LNCaP clone FGC (cell line): ENCODE measurements at regions not wholly inside any gene's neighbourhood (a gene's known extent, or its start where the extent isn't known, plus 50 kb on each side); places are given as distances from the start of the nearest gene placed in this dataset.

Experiments
- DNase-seq: peaks from one replicate; pipeline ENCODE4 v3.0.0-alpha.2; 2011; ENCODE audit warnings: low read depth
- H3K4me3 ChIP-seq: 2 replicates; pipeline ENCODE4 v1.5.1; 2011; ENCODE audit warnings: mild to moderate bottlenecking, low read depth, low read length, control low read depth
- TF ChIP-seq, protein P1 (sequence below): IDR thresholded peaks from 2 replicates; pipeline ENCODE4 v1.5.1; 2012; ENCODE audit warnings: mild to moderate bottlenecking; ENCODE audit not compliant: control insufficient read depth, insufficient read depth; ENCODE audit errors: extremely low read depth

DNA sequence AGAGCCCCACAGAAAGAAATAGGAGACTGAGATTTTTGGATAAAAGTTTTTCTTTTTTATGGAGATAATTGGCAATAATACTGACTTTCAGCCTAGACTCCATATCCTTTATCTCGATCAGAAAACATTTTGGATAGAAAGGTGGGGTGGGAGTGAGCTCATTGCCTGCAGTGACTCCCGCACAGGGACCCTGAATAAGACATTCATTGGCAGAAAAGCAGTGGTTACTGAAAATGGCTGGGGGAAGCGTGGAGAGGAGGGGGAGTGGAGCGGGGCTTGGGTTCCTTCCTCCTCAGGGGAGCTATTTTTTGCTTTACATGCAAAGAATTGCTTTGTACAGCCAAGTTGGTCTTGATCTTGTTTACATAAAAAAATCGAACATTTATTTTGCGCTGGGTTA lies 90.4 kb upstream of the BMPER start:
- H3K4me3 ChIP-seq = no peak overlapping the region
- TF ChIP-seq, protein P1, sequence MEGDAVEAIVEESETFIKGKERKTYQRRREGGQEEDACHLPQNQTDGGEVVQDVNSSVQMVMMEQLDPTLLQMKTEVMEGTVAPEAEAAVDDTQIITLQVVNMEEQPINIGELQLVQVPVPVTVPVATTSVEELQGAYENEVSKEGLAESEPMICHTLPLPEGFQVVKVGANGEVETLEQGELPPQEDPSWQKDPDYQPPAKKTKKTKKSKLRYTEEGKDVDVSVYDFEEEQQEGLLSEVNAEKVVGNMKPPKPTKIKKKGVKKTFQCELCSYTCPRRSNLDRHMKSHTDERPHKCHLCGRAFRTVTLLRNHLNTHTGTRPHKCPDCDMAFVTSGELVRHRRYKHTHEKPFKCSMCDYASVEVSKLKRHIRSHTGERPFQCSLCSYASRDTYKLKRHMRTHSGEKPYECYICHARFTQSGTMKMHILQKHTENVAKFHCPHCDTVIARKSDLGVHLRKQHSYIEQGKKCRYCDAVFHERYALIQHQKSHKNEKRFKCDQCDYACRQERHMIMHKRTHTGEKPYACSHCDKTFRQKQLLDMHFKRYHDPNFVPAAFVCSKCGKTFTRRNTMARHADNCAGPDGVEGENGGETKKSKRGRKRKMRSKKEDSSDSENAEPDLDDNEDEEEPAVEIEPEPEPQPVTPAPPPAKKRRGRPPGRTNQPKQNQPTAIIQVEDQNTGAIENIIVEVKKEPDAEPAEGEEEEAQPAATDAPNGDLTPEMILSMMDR = no peak

DNA sequence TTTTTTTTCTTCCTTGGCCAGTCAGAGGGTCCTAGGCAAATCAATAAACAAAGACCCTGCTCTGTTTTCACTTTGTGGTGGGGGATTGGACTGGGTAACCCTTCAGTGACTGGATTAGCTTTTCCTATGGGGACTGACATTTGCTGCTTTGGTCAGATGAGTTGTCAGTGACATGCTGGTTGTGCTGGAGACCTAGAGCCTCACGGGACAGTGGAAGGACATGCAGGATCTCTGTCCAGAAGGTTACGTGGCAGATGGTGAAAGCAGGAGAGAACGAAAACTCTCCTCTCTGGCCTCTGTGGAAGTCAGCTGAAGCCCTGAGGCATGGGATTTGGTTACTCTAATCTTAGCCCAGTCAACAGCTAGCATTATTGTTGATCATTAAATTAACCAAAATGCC lies 90.0 kb upstream of the BMPER start:
- no peak overlapping the region for H3K4me3 ChIP-seq
- no peak for DNase-seq
- TF ChIP-seq, protein P1 = no peak

More for the DNA sequence above, 90.4 kb upstream of the BMPER start:
- DNase-seq = no peak

DNA sequence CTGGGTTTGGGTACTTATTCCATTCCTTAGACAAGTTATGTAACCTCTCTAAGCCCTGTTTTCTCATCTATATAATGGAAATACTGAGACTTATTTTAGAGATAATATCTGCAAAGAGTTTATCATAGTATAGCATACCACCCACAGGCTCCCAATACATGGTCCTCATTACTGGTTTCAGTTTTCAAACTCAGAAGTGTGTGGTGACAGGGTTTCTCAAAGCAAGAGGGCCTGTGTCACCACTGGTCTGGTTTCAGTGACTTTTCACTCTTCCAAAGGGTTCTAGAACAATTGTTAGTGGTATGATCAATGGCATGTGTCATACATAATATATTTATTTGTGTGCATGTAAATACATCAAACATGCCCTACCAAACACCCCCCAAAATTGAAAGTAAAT lies 89.2 kb upstream of the BMPER start:
- TF ChIP-seq, protein P1 = no peak
- H3K4me3 ChIP-seq = no peak overlapping the region
- DNase-seq = no peak

GRCh38 chr7:33819658-33820057 lies 85.7 kb upstream of the BMPER start:
- H3K4me3 ChIP-seq = no peak overlapping the region
- TF ChIP-seq, protein P1 = no peak
- no peak for DNase-seq

GRCh38 chr7:33820206-33820605 lies 85.1 kb upstream of the BMPER start:
- TF ChIP-seq, protein P1 = no peak
- no peak overlapping the region for H3K4me3 ChIP-seq
- no peak for DNase-seq

DNA sequence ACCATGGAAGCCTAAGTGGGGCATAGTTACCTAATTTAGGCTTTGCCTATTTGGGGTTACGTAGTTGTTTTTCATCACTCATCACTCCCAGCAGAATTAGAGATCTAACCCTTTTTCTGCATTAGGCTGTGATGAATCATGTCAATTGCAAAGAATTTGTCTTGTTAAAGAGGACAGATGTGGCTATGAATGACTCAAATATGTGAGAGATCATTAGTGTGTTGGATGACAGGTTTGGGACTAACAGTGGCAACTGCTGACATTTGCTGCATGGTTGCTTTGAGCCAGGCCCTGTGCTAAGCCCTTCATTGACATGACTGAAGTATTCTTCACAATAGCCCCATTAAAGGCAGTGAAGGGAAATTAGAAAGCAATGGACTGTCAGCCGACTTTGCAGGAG lies 83.4 kb upstream of the BMPER start:
- DNase-seq = no peak
- H3K4me3 ChIP-seq = no peak overlapping the region
- TF ChIP-seq, protein P1 = no peak

DNA sequence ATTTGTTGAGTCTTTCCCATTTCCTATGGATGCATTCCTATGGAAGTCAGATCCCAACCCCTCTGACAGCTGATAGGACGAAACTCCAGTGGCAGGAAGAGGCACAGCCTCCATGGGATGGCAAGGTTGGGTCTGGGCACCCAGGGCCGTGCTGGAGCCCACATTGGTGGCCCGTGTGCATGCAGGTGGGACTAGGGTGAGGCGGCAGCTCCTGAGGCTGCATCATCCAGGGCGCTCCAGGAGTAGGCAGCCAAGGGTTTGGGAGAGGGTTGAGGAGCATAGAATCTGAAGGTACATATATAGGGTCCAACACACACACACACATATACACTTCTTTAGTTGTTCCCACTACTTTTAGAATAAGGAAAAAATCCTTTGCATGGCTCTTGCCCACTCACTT lies 81.4 kb upstream of the BMPER start:
- DNase-seq = no peak
- no peak overlapping the region for H3K4me3 ChIP-seq
- TF ChIP-seq, protein P1 = no peak
